Smooth muscle cell (in vitro differentiated cells): ENCODE measurements at regions not wholly inside any gene's neighbourhood (a gene's known extent, or its start where the extent isn't known, plus 50 kb on each side); places are given as distances from the start of the nearest gene placed in this dataset.

Experiments used
- DNase-seq: peaks from one replicate; lab custom pipeline; 2025; ENCODE audit not compliant: unreplicated experiment; lab: John Stamatoyannopoulos, UW
- H2AFZ ChIP-seq: fragments of 200-600 bp; sonication (generic); 2 replicates; pipeline ENCODE4 v1.6.0; 2016; ENCODE audit warnings: antibody characterized with exemption, low read depth, mild to moderate bottlenecking
- H3F3A ChIP-seq: fragments of 200-600 bp; sonication (generic); 2 replicates; pipeline ENCODE4 v1.6.0; 2017; ENCODE audit warnings: antibody characterized with exemption, low read depth
- H3K27ac ChIP-seq: fragments of 200-600 bp; sonication (generic); 2 replicates; pipeline ENCODE4 v1.5.1; 2016; ENCODE audit warnings: low read depth, mild to moderate bottlenecking
- H3K27me3 ChIP-seq: fragments of 200-600 bp; sonication (generic); 2 replicates; pipeline ENCODE4 v1.6.1; 2016; ENCODE audit warnings: low read depth, mild to moderate bottlenecking
- H3K36me3 ChIP-seq: fragments of 200-600 bp; sonication (generic); 2 replicates; pipeline ENCODE4 v1.5.1; 2016; ENCODE audit warnings: low read depth
- H3K4me1 ChIP-seq: fragments of 200-600 bp; sonication (generic); 2 replicates; pipeline ENCODE4 v1.5.1; 2016; ENCODE audit warnings: low read depth
- H3K4me2 ChIP-seq: fragments of 200-600 bp; sonication (generic); 2 replicates; pipeline ENCODE4 v1.6.0; 2016; ENCODE audit warnings: mild to moderate bottlenecking
- H3K4me3 ChIP-seq: fragments of 200-600 bp; sonication (generic); 2 replicates; pipeline ENCODE4 v1.5.1; 2016; ENCODE audit warnings: mild to moderate bottlenecking
- H3K79me2 ChIP-seq: fragments of 200-600 bp; sonication (generic); 2 replicates; pipeline ENCODE4 v1.6.0; 2016; ENCODE audit warnings: low read depth, mild to moderate bottlenecking
- H3K9ac ChIP-seq: fragments of 200-600 bp; sonication (generic); 2 replicates; pipeline ENCODE4 v1.6.0; 2016; ENCODE audit warnings: low read depth
- H3K9me3 ChIP-seq: fragments of 200-600 bp; sonication (generic); replicated peaks from 2 replicates; pipeline ENCODE4 v1.5.1; 2016; ENCODE audit warnings: low read depth
- H4K20me1 ChIP-seq: fragments of 200-600 bp; sonication (generic); 2 replicates; pipeline ENCODE4 v1.6.0; 2016; ENCODE audit warnings: low read depth
- CTCF ChIP-seq: fragments of 200-600 bp; sonication (generic); IDR thresholded peaks from 2 replicates; pipeline ENCODE4 v1.5.1; 2017; ENCODE audit warnings: borderline replicate concordance, mild to moderate bottlenecking, antibody characterized with exemption; ENCODE audit not compliant: insufficient read depth, poor library complexity, severe bottlenecking
- WGBS: methylation state at CpG from one replicate; pipeline ENCODE4 v1.1.7; 2016; ENCODE audit warnings: low lambda C conversion rate; 5-methylcytosine and 5-hydroxymethylcytosine counted together

- no peak for TF ChIP-seq CTCF
- no peak overlapping the region for H3K27ac ChIP-seq
- no peak overlapping the region for H3K4me3 ChIP-seq
- peak overlapping the region; percentile 28 for H3K4me2 ChIP-seq
- H3K36me3 ChIP-seq, result no peaks in the 10 kb centered on the region
- H3K9ac ChIP-seq, result no peak overlapping the region
- no peaks in the 10 kb centered on the region for H3F3A ChIP-seq
- WGBS, result 24% methylated on average over 3 of the region's 3 CpGs
- DNase-seq, result no peak
- H3K4me1 ChIP-seq, result no peaks in the 10 kb centered on the region
- H3K9me3 ChIP-seq, result no peaks in the 10 kb centered on the region
- peaks cover 22% of the 10 kb centered on the region for H3K27me3 ChIP-seq
- H4K20me1 ChIP-seq, result no peaks in the 10 kb centered on the region
- H3K79me2 ChIP-seq, result no peaks in the 10 kb centered on the region
- no peak overlapping the region for H2AFZ ChIP-seq
Measured at GRCh38 chr14:97523936-97524335, 726.8 kb downstream of the VRK1 start.

GRCh38 chr14:97524589-97525319 is 727.6 kb downstream of the VRK1 start:
- peaks cover 26% of the 10 kb centered on the region for H3K27me3 ChIP-seq
- no peaks in the 10 kb centered on the region for H3K9me3 ChIP-seq
- no peak for DNase-seq
- no peak overlapping the region for H3K27ac ChIP-seq
- no peaks in the 10 kb centered on the region for H3F3A ChIP-seq
- no peaks in the 10 kb centered on the region for H3K36me3 ChIP-seq
- H3K79me2 ChIP-seq, result no peaks in the 10 kb centered on the region
- no peak for TF ChIP-seq CTCF
- 53% methylated on average over 7 of the region's 7 CpGs for WGBS
- no peak overlapping the region for H3K4me3 ChIP-seq
- H3K9ac ChIP-seq, result no peak overlapping the region
- no peaks in the 10 kb centered on the region for H4K20me1 ChIP-seq
- no peaks in the 10 kb centered on the region for H3K4me1 ChIP-seq
- no peak overlapping the region for H2AFZ ChIP-seq
- peak overlapping the region; percentile 28 for H3K4me2 ChIP-seq

GRCh38 chr14:97527993-97528392 is 730.8 kb downstream of the VRK1 start:
- H4K20me1 ChIP-seq, result no peaks in the 10 kb centered on the region
- WGBS, result 78% methylated on average over 4 of the region's 4 CpGs
- DNase-seq, result no peak
- H2AFZ ChIP-seq, result no peak overlapping the region
- no peak overlapping the region for H3K27ac ChIP-seq
- no peak overlapping the region for H3K4me3 ChIP-seq
- no peaks in the 10 kb centered on the region for H3K9me3 ChIP-seq
- no peaks in the 10 kb centered on the region for H3K4me1 ChIP-seq
- TF ChIP-seq CTCF, result no peak
- no peak overlapping the region for H3K9ac ChIP-seq
- no peaks in the 10 kb centered on the region for H3K79me2 ChIP-seq
- peaks cover 34% of the 10 kb centered on the region for H3K27me3 ChIP-seq
- H3K36me3 ChIP-seq, result no peaks in the 10 kb centered on the region
- no peak overlapping the region for H3K4me2 ChIP-seq
- H3F3A ChIP-seq, result no peaks in the 10 kb centered on the region

- WGBS, result 100% methylated on average over 1 of the region's 1 CpG
- no peak for TF ChIP-seq CTCF
Measured at GRCh38 chr14:97532052-97532451, 734.9 kb downstream of the VRK1 start.

More at GRCh38 chr14:97532052-97532451, 734.9 kb downstream of the VRK1 start:
- no peak overlapping the region for H3K9ac ChIP-seq
- H3K36me3 ChIP-seq, result no peaks in the 10 kb centered on the region
- H3K27me3 ChIP-seq, result peaks cover 21% of the 10 kb centered on the region
- H3K4me3 ChIP-seq, result no peak overlapping the region
- no peak for DNase-seq
- H2AFZ ChIP-seq, result no peak overlapping the region
- no peaks in the 10 kb centered on the region for H3K79me2 ChIP-seq
- no peaks in the 10 kb centered on the region for H3K9me3 ChIP-seq
- H3K27ac ChIP-seq, result no peak overlapping the region
- no peaks in the 10 kb centered on the region for H4K20me1 ChIP-seq
- H3K4me1 ChIP-seq, result no peaks in the 10 kb centered on the region
- H3K4me2 ChIP-seq, result no peak overlapping the region
- no peaks in the 10 kb centered on the region for H3F3A ChIP-seq
